CD1c-positive myeloid dendritic cell (primary cell): ENCODE measurements at regions not wholly inside any gene's neighbourhood (a gene's known extent, or its start where the extent isn't known, plus 50 kb on each side); places are given as distances from the start of the nearest gene placed in this dataset.
"Not testable (repeated sequence)": the region's sequence is repeated elsewhere in the genome, so short reads cannot be mapped to it uniquely, and the experiment has no call there.

Experiments
- DNase-seq: peaks from one replicate; pipeline ENCODE4 v3.0.0-alpha.2; 2016; ENCODE audit errors: extremely low spot score

DNA sequence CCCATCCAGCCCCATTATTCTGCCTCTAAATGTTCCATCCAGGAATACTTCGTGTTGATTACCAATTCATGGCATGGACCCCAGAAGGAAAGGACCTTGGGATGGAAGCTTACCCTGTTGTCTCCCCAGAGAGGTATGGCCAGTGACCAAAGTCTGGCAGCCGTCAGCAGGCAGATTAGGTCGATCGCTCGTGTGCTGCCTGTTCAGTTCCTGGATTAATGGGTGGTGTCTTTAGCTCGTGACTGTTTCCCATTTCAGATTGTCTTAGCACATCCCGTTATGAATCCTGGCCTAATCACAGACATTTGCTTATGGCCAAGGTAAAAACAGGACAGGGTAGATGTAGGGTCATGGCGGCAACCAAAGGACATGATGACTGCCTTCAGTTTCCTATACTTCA is 122.9 kb upstream of the NTF3 start:
- no peak for DNase-seq

DNA sequence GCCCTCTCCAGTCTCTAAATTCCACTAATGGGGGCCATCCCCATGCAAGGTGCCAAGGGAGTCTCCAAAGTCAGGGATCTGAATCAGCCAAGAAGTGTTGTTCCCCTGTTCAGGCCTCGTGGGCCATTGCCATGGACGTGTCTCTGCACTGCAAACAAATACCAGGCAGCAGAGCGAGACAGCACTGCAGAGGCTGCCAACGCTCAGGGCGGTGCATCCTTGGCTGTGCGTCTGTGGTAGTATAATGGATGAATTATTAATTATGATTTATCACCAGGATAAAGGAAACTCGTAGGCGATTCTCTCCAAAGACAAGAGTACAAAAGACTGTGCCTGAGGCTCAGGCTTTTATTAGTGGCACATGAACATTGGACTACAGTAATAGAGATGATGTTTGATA is 122.3 kb upstream of the NTF3 start:
- no peak for DNase-seq

DNA sequence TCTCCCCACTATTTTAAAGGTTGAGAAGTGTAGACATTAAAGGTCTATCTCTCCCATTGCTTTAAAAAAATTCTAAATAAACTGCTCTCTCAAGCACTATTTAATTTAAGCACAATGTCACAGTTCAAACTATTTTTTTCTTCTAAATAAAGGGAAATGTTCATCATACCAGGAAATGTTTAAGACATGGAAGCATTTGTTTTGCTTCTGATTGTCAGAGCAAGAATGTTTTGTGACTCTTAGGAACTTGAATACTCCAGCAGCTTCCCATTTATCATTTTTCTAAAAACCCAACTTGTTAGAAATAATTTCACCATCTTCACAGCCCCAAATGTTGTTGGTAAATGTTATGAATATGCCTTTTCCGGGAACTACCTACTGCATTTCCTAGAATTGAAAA is 121.8 kb upstream of the NTF3 start:
- no peak for DNase-seq

DNA sequence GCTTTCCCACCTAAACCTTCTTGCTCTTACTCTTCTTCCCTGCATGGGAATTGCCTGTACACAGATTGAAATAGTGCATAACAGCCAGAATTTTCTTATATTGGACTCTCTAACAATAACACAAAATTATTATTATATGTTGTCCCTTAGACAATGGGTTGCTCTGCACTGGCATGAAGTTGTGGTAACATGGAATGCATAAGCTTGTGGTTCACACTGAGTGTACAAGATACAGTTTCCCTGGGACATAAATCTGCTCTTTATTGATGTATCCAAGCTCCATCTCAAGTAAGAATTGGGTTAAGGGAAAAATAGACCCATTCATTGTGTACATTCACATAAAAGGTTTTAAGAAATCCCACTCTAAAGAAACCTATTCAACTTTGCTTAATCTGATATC is 114.4 kb upstream of the NTF3 start:
- DNase-seq, result no peak

DNA sequence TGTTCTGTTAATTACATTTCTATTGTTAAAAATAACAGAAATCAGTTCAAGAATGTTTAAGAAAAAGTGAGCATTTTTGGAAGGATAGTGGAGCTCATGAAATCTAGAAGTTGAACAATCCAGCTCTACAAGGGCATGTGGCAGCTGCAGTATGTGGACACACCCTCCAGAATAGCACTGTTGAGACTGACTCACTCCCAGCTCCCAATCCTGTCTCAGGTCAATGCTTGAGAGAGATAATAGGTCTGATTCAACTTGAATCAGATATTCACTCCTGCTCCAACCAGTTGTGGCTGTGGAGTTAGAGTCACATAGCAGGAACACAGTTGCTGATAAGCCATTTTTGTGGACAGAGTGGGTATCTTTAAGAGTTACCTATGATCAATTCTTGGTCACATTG is 113.0 kb upstream of the NTF3 start:
- no peak for DNase-seq

DNA sequence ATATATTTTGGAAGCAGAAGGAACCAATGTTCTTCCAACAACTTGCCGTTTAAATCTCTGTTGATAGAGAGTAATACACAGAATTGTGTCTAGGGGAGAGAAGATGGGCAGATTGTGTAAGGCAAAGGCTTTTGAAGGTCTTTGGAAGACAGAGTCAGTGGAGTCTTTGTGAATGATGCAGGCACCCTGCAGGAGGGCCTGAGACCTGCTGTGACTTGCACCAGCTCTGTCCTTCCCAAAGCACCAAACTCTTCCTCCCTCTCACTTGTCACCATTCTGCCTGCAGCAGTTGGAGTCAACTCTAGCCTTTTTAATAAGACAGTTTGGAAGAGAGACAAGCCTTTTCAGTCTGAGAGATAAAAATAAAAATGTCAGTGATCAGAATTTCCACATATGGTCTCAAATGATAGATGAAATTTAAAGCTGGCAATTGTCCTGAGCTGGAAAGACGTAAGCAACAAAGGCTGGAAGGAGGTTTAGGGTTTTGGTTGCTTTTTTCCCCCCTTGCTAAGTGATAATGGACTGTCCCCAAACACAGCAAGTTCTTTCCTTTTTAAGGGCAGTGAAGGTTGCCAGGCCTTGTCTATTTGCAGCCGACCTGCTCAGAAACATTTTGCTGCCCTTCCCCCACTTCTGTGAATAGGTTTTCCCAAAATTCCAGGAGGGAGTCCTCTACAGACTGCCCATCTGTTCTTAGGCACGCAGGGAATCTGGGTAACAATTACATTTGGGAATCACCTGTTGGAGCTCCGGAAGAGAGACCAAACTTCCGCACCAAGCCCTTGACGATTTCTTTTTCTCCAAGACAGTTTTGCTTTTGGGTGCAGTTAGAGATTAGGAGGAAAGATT is 103.0 kb upstream of the NTF3 start:
- no peak for DNase-seq

DNA sequence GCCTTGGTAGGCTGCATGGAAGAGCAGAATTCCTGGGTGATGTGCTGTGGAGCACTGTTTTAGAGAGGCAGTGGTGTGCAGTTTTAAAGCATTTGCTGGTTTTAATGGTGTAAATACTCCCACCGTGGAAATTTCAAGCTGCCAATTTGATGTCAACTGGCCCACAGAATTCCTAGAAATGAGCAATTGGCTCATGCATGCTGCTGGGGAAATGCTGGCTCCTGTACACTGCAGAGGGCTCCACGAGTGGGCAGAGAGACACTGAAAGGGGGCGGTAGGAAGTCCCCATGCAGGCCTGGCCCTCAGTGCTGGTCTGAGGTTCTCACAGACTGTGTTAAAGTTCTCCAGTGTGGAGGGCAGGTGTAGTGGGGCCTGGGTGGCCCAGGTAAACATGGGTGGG is 99.4 kb upstream of the NTF3 start:
- no peak for DNase-seq

DNA sequence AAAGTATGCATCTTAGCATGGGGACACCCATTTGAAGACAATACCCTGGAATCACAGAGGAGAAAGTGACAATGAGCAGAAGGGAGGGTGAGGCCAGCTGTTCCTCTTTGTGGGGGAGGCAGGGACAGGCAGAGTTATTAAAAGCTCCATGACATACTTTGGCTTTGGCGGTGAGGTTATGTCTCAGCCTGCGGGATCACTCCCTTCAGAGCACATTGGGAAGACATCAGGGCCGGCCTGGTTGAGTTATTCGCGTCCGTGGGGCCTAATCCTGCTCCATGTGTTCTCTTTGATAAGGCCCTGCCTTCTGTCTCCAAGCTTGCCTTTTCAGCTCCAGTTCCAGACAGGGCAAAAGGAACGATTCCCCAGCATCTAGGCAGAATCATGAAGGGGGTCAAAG is 98.8 kb upstream of the NTF3 start:
- no peak for DNase-seq

DNA sequence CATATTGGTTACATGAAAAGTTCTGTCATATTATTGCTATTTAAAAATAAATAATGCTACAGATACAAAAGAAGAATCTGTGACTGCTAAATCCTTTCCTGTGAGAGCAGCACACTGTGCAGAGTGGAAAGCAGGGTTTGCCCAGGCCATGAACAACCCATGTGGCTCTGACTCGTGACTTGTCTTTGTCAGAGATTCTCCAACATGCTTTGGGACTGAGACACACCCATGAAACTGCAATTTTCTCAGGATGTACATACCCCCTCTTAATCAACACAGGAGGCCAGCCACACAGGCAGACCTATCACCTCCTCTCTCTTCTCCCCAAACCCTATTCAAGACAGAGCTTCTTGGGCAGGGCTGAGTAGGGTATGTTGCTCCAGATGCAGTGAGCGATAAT is 96.8 kb upstream of the NTF3 start:
- DNase-seq, result no peak

DNA sequence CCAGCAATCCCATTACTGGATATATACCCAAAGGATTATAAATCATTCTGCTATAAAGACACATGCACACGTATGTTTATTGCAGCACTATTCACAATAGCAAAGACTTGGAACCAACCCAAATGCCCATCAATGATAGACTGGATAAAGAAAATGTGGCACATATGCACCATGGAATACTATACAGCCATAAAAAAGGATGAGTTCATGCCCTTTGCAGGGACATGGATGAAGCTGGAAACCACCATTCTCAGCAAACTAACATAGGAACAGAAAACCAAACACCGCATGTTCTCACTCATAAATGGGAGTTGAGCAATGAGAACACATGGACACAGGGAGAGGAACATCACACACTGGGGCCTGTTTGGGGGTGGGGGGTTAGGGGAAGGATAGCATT is 90.8 kb upstream of the NTF3 start:
- not testable (repeated sequence) for DNase-seq

DNA sequence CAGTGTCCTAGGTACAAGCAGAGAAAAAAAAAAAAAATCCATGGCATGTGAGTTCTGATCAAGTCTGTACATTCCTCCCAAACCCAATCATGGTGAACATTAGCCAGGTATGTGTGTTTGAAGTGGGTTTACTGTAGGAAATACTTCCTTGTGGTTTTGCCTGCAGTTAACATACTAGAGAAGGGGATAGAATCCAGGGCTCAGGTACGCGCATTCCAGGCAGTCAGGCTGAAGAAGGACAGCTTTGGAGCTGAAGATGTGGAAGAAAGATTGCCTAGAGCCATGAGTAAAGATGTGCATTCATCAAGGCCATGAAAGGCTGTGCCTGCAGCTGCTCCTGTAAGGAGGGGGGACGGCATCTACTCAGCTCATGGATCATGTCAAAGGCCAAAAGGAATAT is 88.2 kb upstream of the NTF3 start:
- DNase-seq, result no peak

DNA sequence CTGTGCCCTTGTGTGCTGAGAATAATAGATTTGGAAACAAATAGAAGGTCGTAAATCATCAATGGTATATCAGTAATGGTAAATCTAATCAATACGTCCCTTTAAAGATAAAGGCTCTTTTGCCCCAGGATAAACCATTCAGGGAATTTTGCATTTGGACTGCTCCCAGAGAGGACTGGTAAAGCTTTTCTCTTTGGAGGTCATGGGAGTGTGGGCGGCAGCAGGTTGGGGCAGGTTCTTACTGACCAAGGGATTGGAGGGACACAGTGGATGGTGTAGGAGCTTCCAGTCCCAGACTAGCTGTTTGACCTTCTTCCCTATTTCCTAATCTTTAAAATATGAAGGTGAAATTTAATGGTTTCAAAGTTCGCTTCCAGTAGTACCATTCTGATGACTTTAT is 87.8 kb upstream of the NTF3 start:
- no peak for DNase-seq

DNA sequence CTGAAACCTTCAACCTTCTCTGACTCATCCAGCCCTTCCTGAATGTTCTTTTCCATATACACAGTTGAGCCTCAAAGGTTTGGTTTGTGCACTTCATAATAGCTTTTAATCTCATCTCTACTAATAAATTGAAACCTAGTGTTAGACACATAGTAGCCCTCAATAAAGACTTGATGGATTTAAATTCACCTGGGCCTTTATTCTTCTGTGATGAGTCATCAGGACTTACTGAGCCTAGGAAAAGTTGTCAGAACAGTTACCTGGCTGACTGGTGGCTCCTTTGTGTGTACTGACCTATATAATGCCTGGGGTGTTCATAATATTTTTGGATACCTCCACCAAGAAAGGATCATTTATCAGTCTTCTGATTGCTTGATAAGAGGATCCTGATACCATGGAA is 86.4 kb upstream of the NTF3 start:
- no peak for DNase-seq

DNA sequence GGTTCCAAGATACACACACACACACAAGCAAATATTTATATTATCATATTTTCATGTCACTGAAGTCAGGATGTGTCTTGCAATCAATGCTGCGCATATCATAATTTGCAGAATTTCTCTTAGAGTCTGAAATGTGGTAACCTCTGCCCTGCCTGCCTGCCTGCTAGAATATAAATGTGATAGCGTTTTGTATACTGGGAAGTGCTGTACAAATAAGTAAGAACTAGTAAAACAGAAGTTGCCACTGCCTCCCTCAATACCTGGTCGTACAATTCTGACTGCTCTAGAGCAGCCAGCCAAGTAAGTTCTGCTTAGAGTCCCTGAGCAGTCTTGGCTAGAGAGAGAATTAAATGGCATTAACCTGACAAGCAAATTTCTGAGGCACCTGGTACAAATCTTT is 83.9 kb upstream of the NTF3 start:
- DNase-seq, result no peak

DNA sequence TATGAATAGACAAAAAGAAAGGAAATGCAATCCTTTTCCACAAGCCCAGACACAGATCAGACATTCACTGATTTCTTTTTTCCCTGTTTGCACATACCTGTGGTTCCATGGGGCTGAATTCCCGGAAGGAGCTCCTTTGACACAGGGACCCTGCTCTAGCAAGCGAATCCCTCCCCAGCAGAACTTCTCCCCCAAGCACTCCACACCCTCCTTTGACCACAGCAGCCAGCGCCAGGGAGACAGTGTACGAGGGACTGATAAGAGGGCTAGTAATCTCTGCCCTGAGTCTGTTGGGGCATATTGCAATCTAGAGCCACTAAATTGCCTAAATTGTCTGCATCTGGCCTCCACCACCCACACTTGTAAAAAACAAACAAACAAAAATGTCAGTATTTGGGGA is 83.4 kb upstream of the NTF3 start:
- no peak for DNase-seq

DNA sequence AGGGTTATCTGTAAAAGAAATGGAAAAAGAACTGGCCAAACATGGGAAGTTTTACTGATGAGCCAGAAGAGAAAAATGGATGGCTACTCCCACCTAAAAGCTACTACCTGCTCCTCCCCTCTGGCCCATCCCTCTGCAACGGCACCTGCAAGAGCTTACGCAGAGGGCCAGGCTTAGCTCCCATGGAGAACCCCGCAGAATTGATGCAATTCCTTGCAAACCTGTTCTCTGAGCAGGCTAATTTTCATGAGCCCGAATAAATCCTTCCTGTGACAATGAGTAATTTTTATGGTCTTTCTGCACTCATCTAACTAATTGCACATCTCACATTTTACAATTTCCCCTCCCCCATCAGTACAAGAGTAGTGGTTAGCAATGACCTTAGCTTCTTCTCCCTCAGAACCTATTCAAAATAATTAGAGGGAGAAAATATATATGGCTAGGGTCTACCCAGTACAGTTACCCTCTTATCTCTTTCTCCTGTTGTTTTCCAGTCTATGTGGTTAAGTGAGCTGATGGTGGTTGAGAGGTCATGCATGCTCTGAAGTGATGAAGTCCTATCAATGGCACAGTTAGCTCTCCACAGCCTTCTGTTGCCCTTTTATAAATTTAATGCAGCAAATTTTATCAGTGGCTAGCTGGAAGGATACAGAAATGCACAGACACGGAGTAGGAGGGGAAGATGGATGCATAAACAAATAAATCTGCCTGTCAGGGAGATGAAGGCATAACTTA is 67.7 kb upstream of the NTF3 start:
- DNase-seq, result no peak

DNA sequence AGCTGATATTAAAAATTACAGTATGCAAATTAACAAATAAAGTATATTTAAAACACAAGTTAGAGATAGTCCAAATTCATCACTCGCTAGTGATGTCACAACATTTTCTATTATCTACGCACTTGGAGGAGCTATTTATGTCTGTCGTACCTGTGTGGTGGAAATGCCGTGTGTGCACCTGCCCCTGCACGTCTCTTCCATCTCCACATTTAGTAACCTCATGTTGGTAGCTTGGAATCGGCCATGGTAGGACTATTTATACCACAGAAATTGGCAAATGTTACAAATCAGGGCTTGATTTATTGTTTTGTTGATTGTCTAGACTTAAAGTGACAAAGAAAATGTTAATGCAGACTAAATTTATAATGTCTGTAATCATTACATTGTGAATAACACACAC is 62.6 kb upstream of the NTF3 start:
- no peak for DNase-seq

DNA sequence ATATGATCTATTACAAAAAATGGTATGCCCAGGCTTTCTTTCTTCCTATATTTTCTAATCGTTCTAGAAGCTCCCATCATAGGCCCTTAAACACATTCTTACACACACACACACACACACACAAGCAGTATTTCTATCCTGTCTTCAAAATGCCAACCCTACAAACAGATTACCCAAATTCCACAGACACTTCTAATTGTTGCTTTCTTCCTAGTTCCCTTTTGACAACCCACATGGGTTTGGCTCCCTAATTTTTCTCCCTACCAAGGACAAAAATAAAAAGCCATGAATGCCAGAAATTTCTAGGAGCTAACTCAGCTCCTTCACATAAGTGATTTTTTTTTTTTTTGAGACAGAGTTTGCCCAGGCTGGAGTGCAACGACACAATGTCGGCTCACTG is 60.3 kb upstream of the NTF3 start:
- no peak for DNase-seq

DNA sequence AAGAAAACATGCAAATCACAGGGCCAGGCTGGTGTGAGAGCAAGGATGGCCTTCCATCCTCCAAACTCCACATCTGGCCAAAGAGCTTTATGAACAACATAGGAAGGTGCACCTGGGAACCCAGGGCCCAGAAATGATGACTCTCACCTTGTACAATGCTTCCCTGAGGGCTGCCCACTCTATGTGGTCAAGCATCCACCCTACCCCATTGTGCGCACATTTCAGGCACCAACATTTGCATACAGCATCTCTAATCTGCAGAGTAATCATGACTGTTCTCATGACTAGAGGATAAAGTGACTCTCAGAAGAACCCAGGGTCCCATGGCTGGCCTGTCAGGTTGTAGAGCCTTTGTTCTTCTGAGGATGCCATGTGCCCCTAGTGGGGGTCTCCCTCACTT is 57.2 kb upstream of the NTF3 start:
- DNase-seq, result no peak

DNA sequence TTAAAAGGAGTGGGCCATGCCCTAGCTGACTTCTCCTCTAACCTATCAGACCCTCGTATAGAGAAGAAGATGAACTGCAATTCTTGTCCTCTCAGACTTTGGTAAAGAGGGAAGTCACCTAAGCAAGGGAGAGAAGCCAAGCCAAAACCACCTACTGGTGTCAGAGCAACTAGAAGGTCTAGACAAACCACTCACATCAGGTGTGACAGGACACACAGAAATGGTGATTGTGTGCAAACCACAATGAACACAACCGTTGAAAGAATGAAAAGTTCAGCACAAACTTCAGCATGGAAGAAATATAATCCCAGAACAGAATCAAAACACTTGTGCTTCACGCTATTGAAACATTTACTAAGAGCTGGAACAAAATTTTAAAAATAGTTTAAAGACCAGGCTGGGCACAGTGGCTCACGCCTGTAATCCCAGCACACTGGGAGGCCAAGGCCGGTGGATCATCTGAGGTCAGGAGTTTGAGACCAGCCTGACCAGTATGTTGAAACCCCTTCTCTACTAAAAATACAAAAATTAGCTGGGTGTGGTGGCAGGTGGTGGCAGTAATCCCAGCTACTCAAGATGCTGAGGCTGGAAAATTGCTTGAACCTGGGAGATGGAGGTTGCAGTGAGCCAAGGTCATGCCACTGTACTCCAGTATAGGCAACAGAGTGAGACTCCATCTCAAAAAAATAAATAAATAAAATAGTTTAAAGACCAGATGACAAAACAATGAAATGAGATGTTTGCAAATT is 56.2 kb upstream of the NTF3 start:
- DNase-seq, result no peak

DNA sequence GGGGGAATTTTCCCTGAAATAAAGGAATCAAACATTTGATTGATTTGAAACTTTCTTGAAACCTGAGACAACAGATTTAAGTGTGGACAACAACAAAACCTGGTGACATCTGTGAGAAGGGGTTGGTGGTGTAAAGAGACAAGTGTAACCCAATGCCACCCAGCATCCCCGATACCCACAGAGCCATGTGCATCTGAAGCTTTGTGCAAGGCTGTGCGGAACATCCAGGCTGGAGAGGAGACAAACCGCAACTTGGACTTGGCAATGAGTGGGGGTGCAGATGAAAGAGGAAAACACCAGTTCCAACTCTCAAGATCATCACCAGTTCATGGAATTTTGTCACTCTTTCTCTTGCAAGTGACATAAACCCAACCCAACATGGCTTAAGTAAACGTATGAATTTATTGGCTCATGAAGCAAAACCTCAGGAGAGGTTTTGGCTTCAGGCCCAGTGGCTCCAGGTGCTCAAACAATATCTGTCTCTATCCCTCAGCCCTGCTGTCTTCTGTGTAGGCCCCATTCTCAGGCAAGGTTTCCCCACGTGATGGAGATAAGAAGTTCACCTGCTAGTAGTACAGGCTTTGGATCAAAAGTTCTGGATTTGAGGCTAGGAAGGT is 55.2 kb upstream of the NTF3 start:
- no peak for DNase-seq

DNA sequence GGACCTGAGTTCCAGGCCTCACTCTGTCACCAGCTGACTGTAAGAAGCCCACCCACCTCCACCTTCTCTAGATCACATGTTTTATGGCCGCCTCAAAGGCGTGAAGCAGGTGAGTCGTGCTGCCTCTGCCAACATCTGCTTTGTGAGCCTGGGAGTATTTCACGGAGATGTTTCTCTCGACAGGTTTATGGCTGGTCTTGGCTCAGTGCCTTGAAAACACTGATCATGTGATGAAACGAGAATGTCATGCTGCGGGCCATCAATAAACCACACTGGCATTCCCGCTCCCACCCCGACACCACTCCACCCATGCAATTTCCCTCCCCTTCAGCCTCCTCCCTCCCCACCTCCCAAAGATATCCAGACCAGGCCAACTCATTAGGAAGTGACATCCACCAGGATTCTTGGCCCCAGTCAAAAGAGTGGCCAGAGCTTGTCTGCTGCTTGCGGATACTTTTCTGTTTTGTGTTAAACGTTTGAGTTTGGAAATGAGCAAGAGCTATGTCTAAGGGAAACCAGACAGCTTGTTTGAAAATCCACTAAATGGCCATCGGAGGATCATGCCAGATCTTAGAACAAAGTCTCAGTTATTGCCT is 53.8 kb upstream of the NTF3 start:
- DNase-seq, result no peak
